Suprapubic skin (tissue), 4 donors: ENCODE measurements at regions not wholly inside any gene's neighbourhood (a gene's known extent, or its start where the extent isn't known, plus 50 kb on each side); places are given as distances from the start of the nearest gene placed in this dataset.

ENCODE experiments used
- POLR2A ChIP-seq, 2 donors: fragments of 450-650 bp; IDR thresholded peaks; one replicate each; pipeline ENCODE4 v1.6.1; 2017; ENCODE audit warnings: antibody characterized with exemption in 2 of 2, mild to moderate bottlenecking in 2 of 2, moderate library complexity in 2 of 2
- POLR2AphosphoS5 ChIP-seq, 3 donors: sonication (generic); formaldehyde crosslinking; IDR thresholded peaks; one replicate each; pipeline ENCODE4 v1.6.1; 2017; ENCODE audit warnings: antibody characterized with exemption in 3 of 3

GRCh38 chr14:66291756-66292155 is 194.4 kb upstream of the CCDC196 start:
- TF ChIP-seq POLR2A (IDR thresholded peaks at IDR 0.05) (no peak), POLR2AphosphoS5 (IDR thresholded peaks at IDR 0.05) (no peak)
